Keratinocyte (primary cell): ENCODE measurements at regions not wholly inside any gene's neighbourhood (a gene's known extent, or its start where the extent isn't known, plus 50 kb on each side); places are given as distances from the start of the nearest gene placed in this dataset.

ENCODE experiments used
- DNase-seq: peaks from one replicate; pipeline ENCODE4 v3.0.0-alpha.2; 2011; ENCODE audit warnings: low read depth, missing footprints, low spot score
- FAIRE-seq: peaks from 2 replicates; lab custom pipeline; 2011; peaks lifted over from hg19 to GRCh38; lab: Jason Lieb, UNC
- H2AFZ ChIP-seq: 2 replicates; pipeline ENCODE4 v1.6.0; 2012; ENCODE audit warnings: low read length, control low read depth, inconsistent platforms; ENCODE audit not compliant: control insufficient read depth
- H3K27ac ChIP-seq: 2 replicates; pipeline ENCODE4 v1.5.1; 2011; ENCODE audit warnings: low read length; ENCODE audit not compliant: control insufficient read depth, insufficient read depth
- H3K27me3 ChIP-seq: 3 replicates; pipeline ENCODE4 v1.6.0; 2011; ENCODE audit warnings: low read length; ENCODE audit not compliant: control insufficient read depth, insufficient read depth; ENCODE audit errors: extremely low read depth
- H3K36me3 ChIP-seq, 2 experiments: 2 replicates in 1 of 2; 3 replicates in 1 of 2; pipeline ENCODE4 v1.5.1; 2011; ENCODE audit warnings: low read length in 2 of 2, mild to moderate bottlenecking in 1 of 2; ENCODE audit not compliant: control insufficient read depth in 2 of 2, insufficient read depth in 2 of 2; ENCODE audit errors: extremely low read depth in 1 of 2
- H3K4me1 ChIP-seq: 3 replicates; pipeline ENCODE4 v1.5.1; 2011; ENCODE audit warnings: low read length; ENCODE audit not compliant: control insufficient read depth, insufficient read depth; ENCODE audit errors: extremely low read depth
- H3K4me2 ChIP-seq: 3 replicates; pipeline ENCODE4 v1.6.0; 2011; ENCODE audit warnings: low read depth, low read length; ENCODE audit not compliant: control insufficient read depth, insufficient read depth; ENCODE audit errors: extremely low read depth
- H3K4me3 ChIP-seq, 3 experiments: fragments of 200-600 bp in 1 of 3; sonication (generic) in 1 of 3; 2 replicates in 2 of 3; 3 replicates in 1 of 3; pipeline ENCODE4 v1.5.1; 2011 to 2016; ENCODE audit warnings: low read length in 3 of 3, mild to moderate bottlenecking in 3 of 3, control low read depth in 2 of 3, inconsistent platforms in 1 of 3, low read depth in 1 of 3, mixed read lengths in 1 of 3, mixed run types in 1 of 3, moderate library complexity in 1 of 3; ENCODE audit not compliant: control insufficient read depth in 2 of 3, insufficient read depth in 2 of 3; ENCODE audit errors: extremely low read depth in 1 of 3
- H3K79me2 ChIP-seq: 2 replicates; pipeline ENCODE4 v1.6.0; 2012; ENCODE audit warnings: low read length; ENCODE audit not compliant: control insufficient read depth, insufficient read depth
- H3K9ac ChIP-seq: 3 replicates; pipeline ENCODE4 v1.6.0; 2011; ENCODE audit warnings: low read length; ENCODE audit not compliant: control insufficient read depth, insufficient read depth; ENCODE audit errors: extremely low read depth
- H3K9me1 ChIP-seq: 3 replicates; pipeline ENCODE4 v1.6.0; 2011; ENCODE audit warnings: low read length; ENCODE audit not compliant: control insufficient read depth, insufficient read depth; ENCODE audit errors: extremely low read depth
- H3K9me3 ChIP-seq: 2 replicates; pipeline ENCODE4 v1.5.1; 2012; ENCODE audit warnings: low read depth, low read length; ENCODE audit not compliant: control insufficient read depth
- H4K20me1 ChIP-seq: 3 replicates; pipeline ENCODE4 v1.6.0; 2011; ENCODE audit warnings: low read length; ENCODE audit not compliant: control insufficient read depth, insufficient read depth; ENCODE audit errors: extremely low read depth
- CTCF ChIP-seq, 3 experiments: IDR thresholded peaks in 1 of 3; conservative IDR thresholded peaks in 1 of 3; optimal IDR thresholded peaks in 1 of 3; 2 replicates in 2 of 3; 3 replicates in 1 of 3; pipeline versions ENCODE3 to v1.5.1; 2011; ENCODE audit warnings: low read length in 3 of 3, mild to moderate bottlenecking in 3 of 3, moderate library complexity in 2 of 3, control low read depth in 1 of 3, inconsistent platforms in 1 of 3; ENCODE audit not compliant: insufficient read depth in 2 of 3; ENCODE audit errors: extremely low read depth in 1 of 3
- EZH2 ChIP-seq: IDR thresholded peaks from one replicate; pipeline ENCODE4 v1.6.1; 2012; ENCODE audit warnings: inconsistent platforms, mild to moderate bottlenecking, low read length, moderate library complexity
- dilution Hi-C: fragments of 300-500 bp; cut with MboI; formaldehyde crosslinking; loops from one replicate; pipeline ENCODE4 v1.7.0; 2020; ENCODE audit warnings: low sequenced_read_pairs; ENCODE audit not compliant: extremely low pct_ligation_motif_present

- dilution Hi-C loops: no loop called here
- no peak overlapping the region for H3K9ac ChIP-seq
- H3K4me3 ChIP-seq: no peak overlapping the region
- no peaks in the 10 kb centered on the region for H3K36me3 ChIP-seq
- no peaks in the 10 kb centered on the region for H3K4me1 ChIP-seq
- H3K27ac ChIP-seq: no peak overlapping the region
- no peak overlapping the region for H2AFZ ChIP-seq
- DNase-seq (no peak), FAIRE-seq (no peak)
- H3K27me3 ChIP-seq: no peaks in the 10 kb centered on the region
- H3K4me2 ChIP-seq: no peak overlapping the region
- no peaks in the 10 kb centered on the region for H3K9me3 ChIP-seq
- TF ChIP-seq CTCF (optimal IDR thresholded peaks at IDR 0.05 in 1 of 3, IDR thresholded peaks at IDR 0.05 in 1 of 3, conservative IDR thresholded peaks at IDR 0.05 in 1 of 3; ENCODE audit: extremely low read depth in 1 of 3, insufficient read depth in 2 of 3, low read length in 3 of 3): no peak
- TF ChIP-seq EZH2: no peak
- no peaks in the 10 kb centered on the region for H3K79me2 ChIP-seq
- no peaks in the 10 kb centered on the region for H3K9me1 ChIP-seq
- no peaks in the 10 kb centered on the region for H4K20me1 ChIP-seq
These were observed 280.2 kb downstream of the SHQ1 start for GRCh38 chr3:72568083-72568482.

GRCh38 chr3:72567474-72567873 lies 280.8 kb downstream of the SHQ1 start:
- Histone ChIP-seq H3K4me2 (no peak overlapping the region), H3K27me3 (no peaks in the 10 kb centered on the region), H3K36me3 (no peaks in the 10 kb centered on the region), H3K9me1 (no peaks in the 10 kb centered on the region), H3K9ac (no peak overlapping the region), H3K79me2 (no peaks in the 10 kb centered on the region), H3K27ac (no peak overlapping the region), H3K4me1 (no peaks in the 10 kb centered on the region), H3K4me3 (no peak overlapping the region), H4K20me1 (no peaks in the 10 kb centered on the region), H2AFZ (no peak overlapping the region), H3K9me3 (no peaks in the 10 kb centered on the region)
- TF ChIP-seq EZH2 (no peak), CTCF (optimal IDR thresholded peaks at IDR 0.05 in 1 of 3, IDR thresholded peaks at IDR 0.05 in 1 of 3, conservative IDR thresholded peaks at IDR 0.05 in 1 of 3; ENCODE audit: extremely low read depth in 1 of 3, insufficient read depth in 2 of 3, low read length in 3 of 3) (no peak)
- dilution Hi-C loops: no loop called here
- FAIRE-seq: no peak
- DNase-seq: no peak
